ENCODE measurements at regions not wholly inside any gene's neighbourhood (a gene's known extent, or its start where the extent isn't known, plus 50 kb on each side); places are given as distances from the start of the nearest gene placed in this dataset.
"Not testable (repeated sequence)": the region's sequence is repeated elsewhere in the genome, so short reads cannot be mapped to it uniquely, and the experiment has no call there.

DNA sequence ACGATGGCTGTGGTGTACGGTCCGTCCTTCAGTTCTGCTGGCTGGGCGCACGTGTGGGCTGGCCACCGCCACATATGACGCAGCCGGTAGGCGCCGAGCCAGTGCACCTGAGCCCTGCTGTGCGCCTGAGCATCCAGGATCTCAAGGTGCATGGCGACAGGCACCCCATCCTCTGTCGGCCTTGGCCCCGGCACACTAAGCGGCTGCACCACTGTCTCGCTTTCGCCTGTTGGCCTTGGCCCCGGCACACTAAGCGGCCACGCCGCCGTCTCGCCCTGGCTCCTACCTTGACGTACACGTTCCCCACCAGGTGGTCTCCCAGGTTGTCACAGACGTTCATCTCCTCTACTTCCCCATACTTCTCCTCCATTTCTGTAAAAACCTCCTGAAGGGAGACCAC is 4034.6 kb upstream of the TPTE start:
- not testable (repeated sequence) for DNase-seq

DNA sequence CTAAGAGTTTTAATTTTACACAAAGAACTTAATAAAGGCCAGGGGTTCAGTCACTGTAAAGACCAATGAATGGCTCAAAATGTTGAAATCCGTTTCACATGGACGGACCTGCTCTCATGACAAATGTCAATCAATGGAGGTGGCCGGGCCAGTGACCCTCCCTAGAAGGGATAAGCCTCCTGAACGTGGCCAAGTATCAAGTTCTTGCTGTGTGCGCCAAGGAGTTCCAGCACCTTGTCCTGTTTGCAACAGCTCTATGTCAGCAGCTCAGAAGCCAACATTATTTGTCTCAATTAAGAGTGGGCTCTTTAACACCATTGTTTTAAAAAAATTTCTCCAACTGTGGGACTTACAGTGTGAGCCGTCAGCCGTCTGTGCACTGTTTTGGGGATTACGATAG is 4028.7 kb upstream of the TPTE start:
- DNase-seq, result not testable (repeated sequence)

DNA sequence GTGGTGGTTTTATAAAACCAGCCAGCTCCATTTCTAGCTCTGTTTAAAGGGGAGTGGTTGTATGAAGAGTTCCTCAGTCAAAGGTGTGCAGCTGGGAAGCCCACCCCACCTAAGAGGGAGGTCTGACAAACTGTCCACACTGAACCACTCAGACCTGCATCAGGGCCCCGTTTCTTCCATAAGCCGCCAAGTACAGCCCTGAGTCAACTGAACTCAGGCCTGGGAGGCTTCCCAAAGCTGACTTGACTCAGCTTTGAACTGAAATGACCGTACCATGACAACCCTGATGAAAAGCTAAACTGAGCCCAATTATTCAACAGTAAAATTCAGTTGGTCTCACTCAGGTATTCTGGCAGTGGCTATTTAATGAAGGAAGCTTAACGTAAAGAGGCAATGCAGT is 4027.4 kb upstream of the TPTE start:
- DNase-seq, result not testable (repeated sequence)

GRCh38 chr21:6496356-6496755 is 4025.0 kb upstream of the TPTE start:
- DNase-seq, result not testable (repeated sequence)

DNA sequence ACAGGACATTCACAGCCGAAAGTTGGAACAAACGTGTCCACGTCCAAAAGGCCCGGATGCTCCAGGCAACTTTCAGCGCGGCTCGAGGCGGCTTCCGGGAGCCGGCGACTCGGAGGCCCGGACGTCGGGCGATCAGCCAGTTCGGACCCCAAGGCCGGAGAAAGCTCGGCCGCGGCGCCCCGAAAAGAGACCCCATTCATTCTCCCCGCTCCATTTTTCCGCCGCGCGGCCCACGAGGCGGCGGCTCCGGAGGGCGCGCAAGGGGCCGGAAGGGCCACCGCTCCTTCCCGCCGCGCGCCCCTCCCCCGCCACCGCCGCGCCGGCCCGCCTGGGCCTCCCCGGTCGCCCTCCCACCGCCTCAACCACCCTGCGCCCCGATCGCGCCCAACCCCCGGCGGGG is 4022.7 kb upstream of the TPTE start:
- not testable (repeated sequence) for DNase-seq

DNA sequence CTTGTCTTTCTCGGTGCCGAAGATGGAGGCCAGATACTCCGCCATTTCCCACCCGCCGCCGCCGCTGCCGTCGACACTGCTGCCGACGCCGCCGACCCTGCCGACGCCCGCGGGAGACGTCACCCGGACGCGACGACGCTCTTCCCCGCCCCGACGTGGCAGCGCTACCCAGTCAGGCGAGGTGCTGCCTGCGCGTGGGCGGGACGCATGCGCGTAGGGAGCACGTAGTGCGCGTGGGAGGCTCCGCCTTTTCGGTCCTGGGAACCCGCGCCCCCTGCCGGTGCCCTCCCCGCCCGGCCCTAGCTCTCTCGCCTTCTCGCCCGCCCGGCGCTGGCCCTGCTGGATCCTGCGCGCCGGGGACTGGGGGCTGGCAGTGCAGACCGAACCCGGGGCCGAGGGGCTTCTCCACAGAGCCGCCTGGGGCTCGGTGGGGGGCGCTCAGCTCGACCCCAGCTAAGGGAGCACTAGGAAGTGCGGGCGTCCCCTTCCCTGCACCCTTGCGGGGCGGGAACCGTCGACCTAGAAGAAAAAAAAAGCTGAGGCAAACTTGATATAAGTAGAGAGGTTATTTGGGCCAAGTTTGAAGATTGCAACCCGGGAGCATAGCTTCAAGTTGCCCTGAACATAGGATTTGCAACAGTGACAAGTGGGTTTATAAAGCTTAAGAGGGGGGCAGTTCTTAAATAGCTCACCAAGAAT is 4022.1 kb upstream of the TPTE start:
- DNase-seq, result not testable (repeated sequence)

DNA sequence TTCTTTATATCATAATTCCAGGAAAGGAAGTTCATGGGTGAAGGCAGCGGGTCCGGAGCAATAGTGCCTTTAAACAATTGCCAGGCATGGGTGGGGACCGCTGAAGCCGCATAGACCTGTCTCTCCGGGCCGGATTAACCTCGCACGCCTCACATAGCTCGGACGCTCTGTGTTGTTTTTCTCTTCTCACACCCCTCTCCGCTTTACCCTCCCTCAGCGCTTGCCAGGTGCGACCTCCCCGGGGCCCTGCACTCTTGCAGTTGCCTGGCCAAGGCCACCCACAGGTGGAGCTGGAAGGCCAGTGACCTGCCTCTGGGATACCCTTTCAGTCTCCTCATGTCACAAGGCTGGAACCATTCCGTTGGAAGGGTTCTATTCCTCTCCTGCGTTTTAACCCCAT is 4021.5 kb upstream of the TPTE start:
- not testable (repeated sequence) for DNase-seq

DNA sequence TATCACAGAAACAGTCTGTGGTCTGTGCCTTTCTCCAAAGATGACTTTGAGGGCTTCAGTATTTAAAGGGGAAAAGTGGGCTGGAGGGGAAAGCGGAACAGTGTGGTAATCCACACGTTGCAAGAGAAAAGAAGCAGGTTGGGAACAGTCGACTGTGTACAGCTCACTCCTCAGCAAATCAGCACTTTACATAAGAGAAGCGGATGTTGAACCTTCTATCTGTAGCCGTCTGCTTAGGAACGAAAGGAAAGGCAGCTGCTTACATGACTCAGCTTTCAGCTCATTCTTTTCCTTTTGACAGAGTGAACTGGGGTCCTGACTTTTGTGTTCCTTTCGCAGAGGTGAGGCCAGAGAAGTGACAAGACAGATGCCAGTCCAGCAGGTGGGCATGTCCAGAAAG is 4020.7 kb upstream of the TPTE start:
- DNase-seq, result not testable (repeated sequence)

DNA sequence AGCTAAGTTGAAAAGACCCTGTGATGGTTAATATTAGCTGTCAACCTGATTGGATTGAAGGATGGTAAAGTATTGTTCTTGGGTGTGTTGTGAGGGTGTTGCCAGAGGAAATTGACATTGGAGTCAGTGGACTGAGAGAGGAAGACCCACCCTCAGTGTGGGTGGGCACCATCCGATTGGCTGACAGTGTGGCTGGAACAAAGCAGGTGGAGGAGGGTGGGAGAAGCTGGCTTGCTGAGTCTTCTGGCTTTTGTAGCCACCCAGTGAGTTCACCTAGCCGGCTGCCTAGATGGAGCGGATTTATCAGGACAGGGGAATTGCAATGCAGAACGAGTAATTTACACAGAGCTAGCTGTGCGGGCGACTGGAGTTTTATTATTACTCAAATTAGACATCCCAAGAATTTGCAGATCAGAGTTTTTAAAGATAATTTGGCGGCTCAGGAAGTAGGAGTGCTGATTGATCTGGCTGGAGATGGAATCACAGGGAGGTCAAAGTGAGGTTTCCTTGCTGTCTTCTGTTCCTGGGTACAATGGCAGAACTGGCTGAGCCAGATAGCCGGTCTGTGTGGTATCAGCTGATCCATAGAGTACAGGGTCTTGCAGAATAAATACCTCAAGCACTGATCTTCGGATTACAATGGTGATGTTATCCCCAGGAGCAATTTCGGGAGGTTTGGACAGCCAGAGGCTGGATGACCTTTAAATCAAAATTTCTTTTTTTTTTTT is 4015.1 kb upstream of the TPTE start:
- not testable (repeated sequence) for DNase-seq

GRCh38 chr21:6507632-6508031 is 4013.8 kb upstream of the TPTE start:
- not testable (repeated sequence) for DNase-seq

DNA sequence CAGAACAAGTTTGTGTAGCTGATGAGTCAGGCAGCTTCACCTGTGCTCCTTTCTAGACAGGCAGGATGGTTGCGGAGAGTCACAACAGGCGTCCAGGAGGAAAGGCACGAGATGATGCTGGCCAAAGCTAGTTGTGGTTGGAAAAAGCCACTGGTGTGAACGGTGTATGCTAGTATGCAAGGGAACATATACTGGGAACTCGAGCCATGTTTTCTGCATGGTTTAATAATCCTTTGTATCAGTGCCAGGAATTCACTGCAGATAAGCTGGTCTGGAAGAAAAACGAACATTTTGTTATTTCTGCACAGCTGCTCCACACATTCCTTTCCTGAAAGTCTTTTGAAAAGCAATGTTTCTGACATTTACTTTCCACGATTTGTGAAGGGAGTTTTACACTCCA is 3999.6 kb upstream of the TPTE start:
- DNase-seq, result not testable (repeated sequence)

- not testable (repeated sequence) for DNase-seq
Measured at GRCh38 chr21:6526213-6526612, 3995.2 kb upstream of the TPTE start.

DNA sequence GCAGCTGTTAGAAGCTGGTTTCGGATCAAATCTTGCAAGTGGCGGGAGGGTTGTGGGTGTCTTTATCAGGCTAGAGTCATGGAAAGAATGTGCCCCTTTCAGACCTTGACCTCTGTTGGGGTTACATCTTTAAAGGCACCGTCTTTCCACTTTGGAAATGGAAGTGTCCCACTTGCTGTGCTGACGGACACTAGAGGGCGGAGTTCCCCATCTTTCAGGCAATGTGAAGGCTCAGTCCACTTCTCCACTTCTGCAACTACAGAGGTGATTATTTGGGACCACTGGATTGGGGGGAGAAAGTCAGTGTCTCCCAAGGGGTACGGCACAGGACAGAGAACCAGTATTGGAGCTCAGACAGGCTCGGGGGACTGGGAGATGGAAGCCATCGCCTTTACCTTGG is 3990.7 kb upstream of the TPTE start:
- DNase-seq, result not testable (repeated sequence)

DNA sequence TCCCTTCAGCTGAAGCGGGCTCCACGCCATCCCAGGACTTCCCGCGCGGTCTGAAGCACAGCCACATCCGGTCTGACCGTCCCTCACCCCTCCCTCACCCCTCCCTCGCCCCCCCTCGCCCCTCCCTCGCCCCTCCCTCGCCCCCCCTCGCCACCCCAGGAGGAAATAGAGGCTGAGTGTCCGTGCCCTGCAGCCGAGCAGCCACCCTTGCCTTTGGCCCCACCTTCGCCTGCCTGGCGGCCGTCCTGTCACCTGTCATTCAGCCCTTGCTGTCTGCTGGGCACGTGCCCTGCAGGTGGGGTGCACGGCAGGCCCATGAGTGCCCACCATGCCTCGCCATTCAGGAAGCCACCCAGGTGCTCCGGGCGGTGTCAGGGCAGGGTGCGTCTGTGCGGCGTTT is 3988.1 kb upstream of the TPTE start:
- DNase-seq, result not testable (repeated sequence)

DNA sequence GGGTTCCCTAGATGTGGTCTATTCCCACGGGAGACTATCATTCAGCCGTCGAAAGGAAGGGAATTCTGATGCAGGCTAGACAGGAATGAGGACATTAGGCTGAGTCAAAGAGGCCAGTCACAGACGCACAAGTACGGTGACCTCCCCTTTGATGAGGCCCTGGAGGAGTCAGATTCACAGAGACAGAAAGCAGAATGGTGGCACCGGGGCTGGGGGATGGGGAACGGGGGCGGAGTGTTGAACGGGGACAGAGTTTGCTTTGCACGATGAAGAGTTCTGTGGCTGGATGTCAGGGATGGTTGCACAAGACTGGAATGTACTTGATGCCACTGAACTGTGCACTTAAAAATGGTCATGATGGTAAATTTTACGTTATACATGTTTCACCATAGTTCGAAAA is 3983.1 kb upstream of the TPTE start:
- DNase-seq, result not testable (repeated sequence)

- not testable (repeated sequence) for DNase-seq
Measured at GRCh38 chr21:6539688-6540087, 3981.7 kb upstream of the TPTE start.

DNA sequence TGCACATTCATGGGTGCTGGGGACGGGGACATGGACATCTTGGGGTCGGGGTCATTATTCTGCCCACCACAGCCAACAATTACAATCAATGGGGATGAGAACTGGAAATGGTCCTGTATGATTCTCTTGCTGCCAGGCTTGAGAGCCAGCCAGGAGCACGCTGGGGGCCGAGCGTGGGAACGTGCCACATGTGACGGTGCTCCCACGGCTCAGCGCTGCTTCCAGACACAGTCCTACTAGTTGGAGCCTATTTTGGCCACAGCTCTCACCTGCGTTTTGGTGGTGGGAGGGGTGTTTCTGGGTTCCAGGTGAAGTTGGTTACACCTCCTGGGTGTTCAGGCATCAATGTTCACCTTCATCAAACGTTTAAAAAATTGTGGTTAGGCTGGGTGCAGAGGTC is 3980.3 kb upstream of the TPTE start:
- DNase-seq, result not testable (repeated sequence)

DNA sequence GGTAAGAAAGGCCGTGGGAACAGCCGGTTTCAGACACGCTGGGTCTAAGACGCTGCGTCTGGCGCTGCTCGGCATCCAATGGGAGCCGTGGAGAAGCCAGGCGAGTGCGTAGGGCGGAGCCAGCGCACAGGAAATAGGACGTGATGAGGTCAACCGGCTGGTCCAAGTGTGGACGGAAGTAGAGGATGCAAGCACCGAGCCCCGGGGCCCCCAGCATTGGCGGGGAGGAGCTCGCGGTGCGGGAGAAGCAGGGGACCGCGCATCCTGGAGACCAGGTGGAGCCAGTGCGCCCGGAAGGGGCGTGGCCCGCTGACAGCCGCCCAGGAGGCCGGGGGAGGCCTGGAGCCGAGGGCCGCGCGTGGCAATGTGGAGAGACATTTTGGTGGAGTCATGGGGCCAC is 3976.1 kb upstream of the TPTE start:
- DNase-seq, result not testable (repeated sequence)

GRCh38 chr21:6551045-6551444 is 3970.3 kb upstream of the TPTE start:
- not testable (repeated sequence) for DNase-seq

GRCh38 chr21:6553505-6554376 is 3967.6 kb upstream of the TPTE start:
- not testable (repeated sequence) for DNase-seq

- not testable (repeated sequence) for DNase-seq
Measured at GRCh38 chr21:6554377-6554864, 3967.0 kb upstream of the TPTE start.

DNA sequence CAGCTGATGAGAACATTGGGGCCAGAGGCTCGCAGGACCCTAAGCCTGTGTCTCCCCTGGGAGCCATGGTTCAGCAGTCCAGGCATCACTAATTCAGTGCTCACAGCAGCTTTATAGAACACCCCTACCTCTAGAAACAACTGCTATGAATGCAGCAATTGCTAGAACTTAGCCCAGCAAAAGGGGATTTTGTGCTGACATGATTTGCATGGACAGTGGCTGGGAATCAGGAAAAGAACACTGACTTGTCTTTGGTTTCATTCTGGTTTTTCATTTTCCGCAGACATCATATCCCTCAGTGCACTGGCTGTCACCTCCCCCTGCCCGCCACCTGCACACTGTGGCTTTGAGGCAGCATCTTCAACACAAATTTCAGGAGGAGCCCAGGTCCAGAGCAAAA is 3964.9 kb upstream of the TPTE start:
- DNase-seq, result not testable (repeated sequence)

DNA sequence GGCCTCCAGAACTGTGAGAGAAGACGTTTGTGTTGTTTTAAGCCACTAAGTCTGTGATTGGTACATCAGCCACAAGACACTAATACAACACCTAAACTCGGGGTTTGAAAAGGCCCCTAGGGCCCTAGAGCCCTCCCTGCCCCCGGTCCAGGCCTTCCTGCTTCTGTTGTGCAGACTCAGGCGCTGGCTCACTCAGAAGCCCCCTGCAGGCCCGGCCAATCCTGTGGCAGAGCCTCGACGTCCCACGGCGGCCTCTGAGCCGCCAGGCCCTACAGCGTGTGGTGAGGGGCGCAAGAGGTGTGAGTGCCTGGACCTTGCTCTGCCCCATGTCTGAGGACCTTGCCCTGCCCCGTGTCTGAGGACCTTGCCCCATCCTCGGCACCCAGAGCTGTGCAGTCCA is 3964.0 kb upstream of the TPTE start:
- DNase-seq, result not testable (repeated sequence)
